ENCODE measurements at regions not wholly inside any gene's neighbourhood (a gene's known extent, or its start where the extent isn't known, plus 50 kb on each side); places are given as distances from the start of the nearest gene placed in this dataset.

- ChIA-PET CTCF (no interaction called here), POLR2A (no interaction called here)
These were observed 199.0 kb upstream of the HS3ST5 start for GRCh38 chr6:114541794-114542193.

GRCh38 chr6:114537977-114538376, 195.2 kb upstream of the HS3ST5 start:
- ChIA-PET POLR2A (no interaction called here), CTCF (no interaction called here)

- CTCF ChIA-PET = no interaction called here
- POLR2A ChIA-PET = no interaction called here
These were observed 192.0 kb upstream of the HS3ST5 start for GRCh38 chr6:114534813-114535212.

DNA sequence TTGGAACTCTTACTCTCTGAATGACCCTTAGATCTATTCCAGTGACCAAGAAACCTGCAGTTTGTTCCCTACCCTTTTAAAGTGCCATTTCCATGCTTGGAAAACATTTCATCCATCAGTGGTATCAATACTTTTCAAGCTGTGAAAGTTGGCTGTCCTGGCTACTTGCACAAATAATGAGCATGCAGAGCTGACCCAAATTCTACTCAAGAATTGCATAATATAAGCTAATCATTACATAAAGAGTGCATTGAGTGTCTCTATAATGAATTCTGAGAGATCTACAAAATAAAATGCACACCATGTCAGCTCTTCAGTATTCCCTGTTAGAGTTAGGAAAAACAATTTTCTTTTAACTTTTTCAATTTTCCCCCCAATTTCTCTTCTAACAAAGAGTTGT, 181.3 kb upstream of the HS3ST5 start:
- ChIA-PET POLR2A (no interaction called here), CTCF (no interaction called here)

GRCh38 chr6:114523508-114523907, 180.7 kb upstream of the HS3ST5 start:
- POLR2A ChIA-PET = no interaction called here
- CTCF ChIA-PET = no interaction called here

DNA sequence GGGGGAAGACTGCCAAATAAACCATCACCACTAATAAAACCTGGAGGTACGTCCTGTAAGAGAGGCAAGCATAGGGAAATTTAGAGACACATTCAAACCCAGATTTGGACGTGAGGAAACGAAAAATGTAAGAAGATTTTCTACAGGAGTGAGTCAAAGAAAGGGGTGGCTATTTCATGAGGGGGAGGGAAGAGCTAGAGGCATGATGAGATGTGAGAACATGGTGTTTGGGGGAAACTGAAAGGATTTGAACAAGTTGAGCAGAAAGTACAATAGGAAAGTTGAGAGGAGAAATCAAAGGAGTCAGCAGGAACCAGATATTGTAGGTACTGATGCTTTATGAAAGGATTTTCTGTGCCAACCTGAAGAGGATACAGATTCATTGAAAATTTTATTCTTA, 179.1 kb upstream of the HS3ST5 start:
- CTCF ChIA-PET = no interaction called here
- POLR2A ChIA-PET = no interaction called here

DNA sequence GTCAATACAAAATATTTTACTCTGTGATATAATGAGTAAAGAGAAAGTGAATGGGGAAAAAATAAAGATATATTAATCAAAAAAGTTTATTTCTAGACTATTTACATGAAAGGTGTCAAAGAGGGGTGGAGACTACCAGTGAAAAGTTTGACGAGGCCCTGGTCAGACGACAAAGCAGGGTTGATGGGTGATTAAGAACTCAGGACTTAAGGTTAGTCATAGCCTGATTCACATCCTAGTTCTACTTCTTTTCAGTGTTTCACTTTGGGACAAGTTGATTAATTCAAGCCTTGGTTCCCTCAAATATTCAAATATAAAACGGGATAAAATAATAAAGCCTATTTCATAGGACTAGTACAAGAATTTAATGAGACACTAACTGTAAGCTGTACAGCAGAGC, 178.2 kb upstream of the HS3ST5 start:
- POLR2A ChIA-PET = no interaction called here

DNA sequence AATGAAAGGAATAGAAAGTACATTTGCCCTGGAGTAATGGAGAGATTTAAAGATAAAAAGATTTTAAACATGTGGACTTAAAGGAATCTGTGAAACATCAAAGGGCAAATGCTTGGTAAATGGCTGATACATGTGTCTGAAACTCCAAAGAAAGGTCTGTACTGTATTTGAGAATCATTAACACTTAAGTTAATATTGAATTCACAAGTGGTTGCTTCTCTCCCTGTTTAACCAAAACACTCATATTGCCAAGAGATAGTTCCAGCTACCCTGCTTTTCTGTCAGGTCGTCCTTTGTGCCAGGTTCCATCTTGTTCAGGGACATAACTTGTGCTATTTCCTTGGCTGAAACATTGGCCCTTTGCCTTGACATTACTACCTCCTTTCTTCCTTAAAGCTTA, 171.3 kb upstream of the HS3ST5 start:
- CTCF ChIA-PET = no interaction called here
- POLR2A ChIA-PET = no interaction called here

More for the DNA sequence above, 178.2 kb upstream of the HS3ST5 start:
- CTCF ChIA-PET = no interaction called here

- ChIA-PET CTCF (no interaction called here), POLR2A (no interaction called here)
These were observed 128.6 kb upstream of the HS3ST5 start for GRCh38 chr6:114471450-114471849.

DNA sequence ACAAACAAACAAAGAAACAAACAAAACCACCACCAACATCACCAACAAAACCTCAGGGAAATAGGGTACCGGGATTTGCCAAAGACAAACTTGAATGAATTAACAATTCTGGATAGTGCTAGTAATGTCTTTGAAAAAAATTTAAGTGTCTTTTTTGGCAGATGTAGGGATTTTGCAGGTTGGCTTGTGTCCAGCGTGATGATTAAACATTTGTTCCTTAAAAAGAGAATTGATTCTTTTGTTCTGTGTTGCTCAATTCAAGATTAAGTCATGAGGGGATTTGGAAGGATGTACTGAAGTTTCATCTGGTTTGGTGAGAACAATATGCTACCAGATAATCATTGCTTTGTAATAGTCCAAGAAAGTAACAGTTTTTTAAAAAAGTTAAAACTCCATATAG, 125.1 kb upstream of the HS3ST5 start:
- POLR2A ChIA-PET = no interaction called here
- CTCF ChIA-PET = no interaction called here

DNA sequence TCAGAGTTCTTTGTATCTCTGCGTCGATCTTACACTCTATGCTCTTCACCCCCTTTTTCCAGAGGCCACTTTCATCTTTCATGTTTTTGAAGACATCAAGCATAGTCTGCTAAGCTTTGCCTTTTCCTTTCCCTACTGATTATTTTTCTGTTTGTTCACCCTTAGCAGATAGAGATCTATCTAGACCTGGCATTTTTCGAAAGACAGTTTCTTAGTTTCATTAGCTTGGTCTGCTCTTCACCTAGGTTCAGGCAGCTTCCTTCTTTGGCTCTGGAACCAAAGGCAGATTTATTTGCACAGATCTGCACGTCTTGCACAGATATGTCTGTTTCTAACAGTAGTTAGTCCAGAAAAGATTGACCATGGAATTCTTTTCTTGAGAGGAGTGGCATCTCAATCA, 122.7 kb upstream of the HS3ST5 start:
- ChIA-PET POLR2A (no interaction called here), CTCF (no interaction called here)

GRCh38 chr6:114453737-114454276, 111.0 kb upstream of the HS3ST5 start:
- CTCF ChIA-PET = no interaction called here

DNA sequence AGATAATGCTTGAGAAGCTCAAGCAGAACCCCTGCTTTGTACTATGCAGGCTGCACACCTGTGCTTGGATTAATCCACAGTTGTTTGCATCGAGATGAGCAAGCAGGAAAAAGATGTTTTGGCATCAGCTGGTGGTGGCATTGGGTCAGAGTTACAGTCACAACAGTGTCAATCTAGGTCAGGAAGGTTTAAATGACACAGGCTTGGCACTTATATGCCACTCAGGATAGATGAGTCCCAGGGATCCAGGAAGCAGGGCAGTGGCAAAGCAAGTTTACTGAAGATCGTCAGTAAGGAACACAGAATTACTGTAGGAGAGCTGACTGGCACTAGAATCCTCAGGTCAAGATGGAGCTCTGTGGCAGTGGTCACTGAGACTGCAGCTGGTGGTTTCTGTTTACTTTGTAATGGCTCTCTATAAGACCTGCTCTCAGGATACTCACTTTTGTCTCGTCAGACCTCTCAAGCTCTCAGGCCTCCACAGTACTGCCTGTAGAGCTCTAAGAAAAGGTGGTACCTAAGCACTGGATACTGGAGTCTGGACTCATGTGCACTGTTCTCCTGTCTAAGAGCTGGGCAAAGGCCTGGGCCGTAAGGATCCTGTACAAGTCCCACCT, 110.1 kb upstream of the HS3ST5 start:
- CTCF ChIA-PET = no interaction called here
- POLR2A ChIA-PET = no interaction called here

More at GRCh38 chr6:114453737-114454276, 111.0 kb upstream of the HS3ST5 start:
- POLR2A ChIA-PET = interaction anchor here (0.6 kb wide), 1 partner anchor 565 kb away, joined by 3 read pairs; no protein-coding TSS in a partner anchor

DNA sequence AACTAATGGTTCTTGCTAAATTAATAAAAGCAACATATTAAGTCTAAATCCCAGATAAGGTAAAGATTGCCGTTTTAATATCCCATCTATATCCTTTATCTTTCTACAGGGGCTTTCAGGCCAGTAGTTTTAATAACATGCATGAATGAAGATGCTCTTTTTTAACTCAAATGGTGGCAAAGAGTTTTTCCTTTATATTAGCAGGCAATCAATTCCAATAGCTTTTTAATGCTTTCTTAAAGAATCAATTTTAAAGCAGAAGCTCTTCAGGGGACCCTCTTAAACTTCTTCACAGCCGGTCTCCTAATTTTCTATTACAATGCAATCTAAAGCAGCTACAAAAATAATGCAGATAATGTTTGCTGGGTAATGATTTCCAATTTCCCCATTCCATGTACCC, 107.8 kb upstream of the HS3ST5 start:
- ChIA-PET POLR2A (no interaction called here), CTCF (no interaction called here)

GRCh38 chr6:114449659-114450058, 106.8 kb upstream of the HS3ST5 start:
- ChIA-PET POLR2A (no interaction called here), CTCF (no interaction called here)

DNA sequence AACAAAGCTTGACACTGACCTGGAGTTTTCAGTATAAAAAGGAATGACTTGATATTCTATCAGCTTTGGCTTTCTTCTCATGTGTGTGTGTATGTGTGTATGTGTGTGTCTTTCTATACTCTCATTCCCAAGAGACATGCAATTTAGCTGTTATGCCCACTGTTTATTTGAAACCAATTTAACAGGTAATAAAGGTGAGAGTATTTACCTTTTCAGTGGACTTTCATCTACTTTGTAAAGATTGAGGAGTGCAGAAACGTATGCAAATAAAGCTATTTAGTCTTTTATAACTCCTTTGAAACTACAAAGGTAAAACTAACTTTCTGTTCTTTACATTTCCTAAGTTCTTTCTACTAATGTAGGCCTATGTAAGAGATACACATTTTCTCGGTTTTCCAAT, 103.5 kb upstream of the HS3ST5 start:
- POLR2A ChIA-PET = no interaction called here
- CTCF ChIA-PET = no interaction called here

DNA sequence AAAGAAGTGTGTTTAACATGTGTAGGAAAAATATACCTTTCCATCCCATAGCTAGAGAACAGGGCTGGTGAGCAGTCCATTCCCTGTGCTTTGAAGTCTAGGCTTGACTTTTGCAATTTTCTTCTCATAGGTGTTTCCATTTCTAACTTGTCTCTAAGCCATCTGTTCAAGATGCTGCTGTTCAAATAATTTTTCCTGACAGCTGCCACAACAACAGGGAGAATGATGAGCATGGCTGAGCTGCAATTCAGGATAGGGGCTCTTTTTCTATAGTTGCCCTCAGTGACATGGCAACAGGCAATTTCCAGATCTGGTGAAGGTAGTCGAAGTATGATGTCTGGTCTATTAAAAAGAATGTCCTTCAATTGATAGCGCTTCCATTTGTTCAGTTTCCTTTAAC, 103.0 kb upstream of the HS3ST5 start:
- ChIA-PET CTCF (no interaction called here), POLR2A (no interaction called here)

- CTCF ChIA-PET = no interaction called here
- POLR2A ChIA-PET = no interaction called here
These were observed 96.6 kb upstream of the HS3ST5 start for GRCh38 chr6:114439411-114439810.

- ChIA-PET POLR2A (no interaction called here), CTCF (no interaction called here)
These were observed 94.4 kb upstream of the HS3ST5 start for GRCh38 chr6:114437235-114437634.

DNA sequence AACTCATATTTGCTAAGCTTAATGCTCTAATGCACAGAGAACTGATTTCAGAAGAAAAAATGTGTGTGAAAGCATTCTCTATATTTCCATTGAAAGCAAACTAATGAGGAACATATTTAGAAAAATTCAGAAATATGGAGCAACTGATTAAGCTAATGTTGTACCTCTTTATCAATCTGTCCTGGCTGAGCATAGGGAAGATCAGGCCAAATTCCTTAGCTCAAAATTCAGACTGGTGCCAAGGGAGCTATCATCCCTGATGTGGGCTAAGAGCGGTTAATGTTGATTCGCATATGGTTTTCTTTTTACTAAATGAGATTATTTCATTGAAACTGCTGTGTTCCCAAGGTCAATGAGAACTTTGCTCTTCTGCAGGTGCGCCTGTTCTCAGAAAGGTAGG, 93.9 kb upstream of the HS3ST5 start:
- ChIA-PET POLR2A (no interaction called here), CTCF (interaction anchor here (0.8 kb wide), 1 partner anchor 33 kb away, joined by 3 read pairs; no protein-coding TSS in a partner anchor)

DNA sequence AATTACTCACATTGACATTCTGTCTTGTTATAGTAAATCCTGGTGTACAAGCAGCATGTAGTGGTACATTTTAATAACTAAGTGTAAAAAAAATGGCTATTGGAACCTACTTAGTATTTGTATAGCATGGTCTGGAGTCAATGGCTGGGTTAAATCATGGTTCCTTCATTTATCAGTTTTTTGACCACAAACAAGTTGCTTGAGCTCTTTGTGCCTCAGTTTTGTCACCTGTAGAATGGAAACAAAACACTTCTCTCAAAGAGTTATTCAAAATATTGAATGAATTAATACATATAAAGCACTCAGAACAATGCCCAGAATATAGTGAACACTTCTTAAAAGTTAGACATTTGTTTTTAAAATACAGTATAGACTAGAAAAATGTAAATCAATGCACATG, 93.2 kb upstream of the HS3ST5 start:
- ChIA-PET CTCF (no interaction called here), POLR2A (no interaction called here)

DNA sequence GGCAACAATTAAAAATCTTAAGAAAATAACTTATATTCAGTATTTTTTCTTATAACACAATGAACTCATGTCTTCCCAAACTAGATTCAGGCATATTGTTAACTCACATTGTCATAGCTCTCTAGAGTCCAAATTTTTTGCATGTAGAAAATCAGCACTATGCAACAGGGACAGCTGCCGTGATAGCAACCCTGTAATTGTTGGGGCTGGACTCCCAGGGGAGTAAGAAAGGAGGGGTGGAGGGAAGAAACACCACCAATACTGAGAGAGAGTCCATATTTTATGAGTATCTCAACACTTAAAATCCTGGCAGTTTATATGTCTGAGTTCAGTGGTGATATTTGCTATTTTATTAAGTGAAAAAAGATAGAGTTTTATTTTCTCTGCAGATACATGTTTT, 89.6 kb upstream of the HS3ST5 start:
- ChIA-PET POLR2A (no interaction called here), CTCF (no interaction called here)

GRCh38 chr6:114431641-114432040, 88.8 kb upstream of the HS3ST5 start:
- POLR2A ChIA-PET = no interaction called here
- CTCF ChIA-PET = no interaction called here
